DMS79 (cell line): ENCODE measurements at regions not wholly inside any gene's neighbourhood (a gene's known extent, or its start where the extent isn't known, plus 50 kb on each side); places are given as distances from the start of the nearest gene placed in this dataset.
A peak's percentile ranks its signal among the peaks of the same experiment; 100 is the strongest.
"Not testable (repeated sequence)": the region's sequence is repeated elsewhere in the genome, so short reads cannot be mapped to it uniquely, and the experiment has no call there.

Experiments
- DNase-seq: peaks from one replicate; lab custom pipeline; 2025; lab: John Stamatoyannopoulos, UW

DNA sequence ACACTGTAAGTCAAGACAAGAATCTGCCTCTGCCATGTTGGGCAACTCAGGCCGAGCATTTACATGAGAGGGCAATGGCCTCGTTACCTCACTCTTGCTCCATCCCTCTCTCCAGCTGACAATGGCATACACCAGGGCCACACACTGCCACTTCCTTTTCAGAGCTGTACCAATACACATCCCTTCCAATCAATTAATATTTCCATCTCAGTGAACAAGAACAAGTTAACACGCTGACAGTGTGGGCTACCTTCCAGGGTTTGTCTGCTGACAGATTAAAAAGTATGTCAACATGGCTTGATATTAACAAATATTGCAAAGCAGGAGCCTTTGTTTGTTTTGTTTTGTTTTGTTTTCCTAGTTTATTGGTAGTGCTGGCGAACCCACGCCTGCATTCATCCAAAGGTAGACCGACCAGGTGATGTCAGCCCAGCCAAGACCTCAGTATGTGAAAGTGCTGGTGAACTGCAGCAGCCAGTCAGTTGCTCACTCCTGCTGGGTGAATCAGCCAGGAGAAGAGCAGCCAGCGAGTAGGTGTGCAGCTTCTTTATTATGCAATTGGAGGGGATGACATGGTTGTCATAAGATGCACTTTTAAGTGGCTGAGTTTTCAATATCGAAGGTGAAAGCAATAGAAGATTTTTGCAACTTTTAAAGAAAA, 487.3 kb upstream of the JARID2 start:
- no peak for DNase-seq

DNA sequence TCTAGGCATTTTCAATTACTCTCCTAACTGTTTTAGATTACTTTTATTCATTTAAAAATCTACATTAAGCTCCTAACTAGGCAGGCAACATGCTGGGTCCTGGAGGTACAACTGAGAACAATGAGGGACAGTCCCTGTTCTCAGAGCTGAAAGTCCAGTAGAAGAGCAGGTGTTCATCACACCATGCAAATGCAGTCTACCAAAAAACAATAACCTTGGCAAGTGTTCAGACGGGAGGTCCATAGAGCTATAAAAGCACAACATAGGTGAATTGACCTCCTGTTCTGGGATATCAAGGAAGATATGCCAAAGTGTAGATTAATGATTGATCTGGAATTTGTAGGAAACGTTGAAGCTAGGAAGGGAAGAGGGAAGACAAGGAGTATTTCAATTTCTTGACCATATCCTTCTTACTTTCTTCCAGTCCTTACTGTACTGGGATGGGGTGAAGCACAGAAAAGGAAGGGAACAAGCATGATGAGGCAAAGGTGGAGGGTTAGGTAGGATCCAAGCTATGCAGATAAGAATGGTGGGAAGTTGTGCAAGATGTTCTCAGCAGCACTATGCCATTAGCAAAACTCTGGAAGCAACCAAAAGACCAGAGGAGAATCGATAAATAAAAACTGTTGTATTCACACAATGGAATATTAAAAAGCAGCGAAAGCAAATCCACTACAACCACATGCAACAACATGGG, 485.7 kb upstream of the JARID2 start:
- DNase-seq = no peak

DNA sequence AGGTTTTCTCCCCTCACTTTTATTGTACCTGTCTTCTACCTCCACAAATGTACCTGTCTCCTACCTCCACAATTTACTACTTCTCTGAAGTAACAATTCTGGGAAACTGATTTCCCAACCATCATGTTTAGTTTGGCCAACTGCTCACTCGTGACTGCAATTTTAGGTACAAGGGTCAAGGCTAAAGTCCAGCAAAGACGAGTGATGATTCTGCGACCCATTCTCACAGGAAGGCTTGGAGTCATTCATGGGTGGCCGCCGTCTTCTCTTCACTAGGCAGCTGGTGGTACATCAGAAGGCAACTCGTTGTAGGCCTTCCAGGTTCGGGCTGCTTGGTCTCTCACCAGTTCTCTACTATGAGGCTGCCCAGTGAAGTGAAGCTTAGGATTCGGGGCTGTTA, 483.8 kb upstream of the JARID2 start:
- DNase-seq = no peak

DNA sequence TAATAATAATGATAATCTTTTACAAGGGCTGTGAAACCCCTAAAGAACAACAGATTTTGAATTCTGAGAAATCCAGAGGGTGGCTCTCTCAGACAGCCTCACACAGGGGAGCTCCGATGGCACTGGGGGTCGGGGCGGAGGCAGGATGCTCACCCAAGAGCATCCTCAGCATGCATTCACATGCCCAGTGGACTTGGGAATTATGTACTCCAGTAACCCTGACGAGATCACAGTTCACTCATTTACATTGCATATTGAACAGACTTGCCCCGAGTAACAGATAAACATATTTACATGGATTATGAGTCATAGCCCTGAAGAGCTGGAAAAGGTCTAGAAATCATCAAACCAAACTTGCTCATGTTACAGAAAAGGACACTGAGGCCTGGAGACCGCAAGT, 482.7 kb upstream of the JARID2 start:
- no peak for DNase-seq

DNA sequence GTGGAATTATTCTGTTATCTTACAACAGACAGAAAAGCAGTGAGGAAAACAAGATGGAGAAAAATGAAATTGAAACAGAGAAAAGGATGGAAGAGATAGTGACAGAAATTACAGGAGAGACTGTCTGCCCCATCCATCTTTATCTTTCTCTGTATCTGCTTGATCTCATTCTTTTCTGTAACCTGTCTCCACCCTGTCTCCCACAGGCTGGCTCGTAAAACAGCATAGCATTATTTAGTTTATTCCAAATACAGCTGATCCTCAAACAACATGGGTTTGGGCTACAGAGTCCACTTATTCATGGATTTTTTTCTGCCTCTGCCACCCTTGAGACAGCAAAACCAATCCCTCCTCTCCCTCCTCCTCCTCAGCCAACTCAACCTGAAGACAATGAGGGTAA, 482.3 kb upstream of the JARID2 start:
- DNase-seq = no peak

DNA sequence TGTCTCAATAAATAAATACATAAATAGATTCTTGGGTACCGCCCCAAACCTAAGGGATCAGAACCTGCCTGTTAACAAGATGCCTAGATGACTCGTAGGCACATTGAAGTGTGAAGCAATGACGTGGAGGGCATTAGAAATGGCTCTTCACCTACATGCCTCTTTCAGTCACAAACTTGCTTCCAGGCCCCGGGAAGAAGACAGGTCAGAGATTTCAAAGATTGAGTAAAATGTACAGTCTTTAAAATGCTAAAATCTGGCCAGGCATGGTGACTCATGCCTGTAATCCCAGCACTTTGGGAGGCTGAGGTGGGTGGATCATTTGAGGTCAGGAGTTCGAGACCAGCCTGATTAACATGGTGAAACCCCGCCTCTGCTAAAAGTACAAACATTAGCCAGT, 480.8 kb upstream of the JARID2 start:
- DNase-seq = no peak

DNA sequence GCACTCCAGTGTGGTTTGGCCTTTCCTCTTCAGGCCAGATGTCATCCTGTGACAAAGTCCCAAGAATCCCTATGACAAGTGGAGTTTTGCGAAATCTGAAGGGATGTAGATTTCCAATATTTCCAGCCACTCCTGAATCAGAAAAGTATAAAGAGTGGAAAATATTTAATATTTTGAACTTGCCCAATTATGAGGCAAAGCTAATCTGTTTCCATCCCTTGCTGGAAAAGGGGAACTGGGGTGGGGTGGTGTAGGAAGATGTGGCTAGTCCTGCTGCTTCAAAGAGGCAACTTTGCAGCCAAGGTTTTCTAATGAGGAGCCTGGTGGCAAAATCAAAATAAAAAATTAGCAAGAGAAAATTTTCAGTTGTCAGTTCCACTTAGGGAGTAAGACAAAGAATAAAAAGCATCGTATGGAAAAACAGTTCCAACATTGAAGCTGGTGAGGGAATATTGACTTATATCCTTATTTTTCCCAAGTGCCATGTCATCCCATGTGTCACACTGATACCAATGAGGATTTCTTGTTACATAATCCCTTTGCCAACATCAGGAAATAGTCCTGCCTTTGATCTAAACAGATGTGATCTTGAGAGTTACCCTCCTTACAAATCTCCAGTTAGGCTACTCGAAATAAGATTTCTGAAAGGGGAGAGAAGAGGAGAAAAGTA, 480.0 kb upstream of the JARID2 start:
- DNase-seq = no peak

DNA sequence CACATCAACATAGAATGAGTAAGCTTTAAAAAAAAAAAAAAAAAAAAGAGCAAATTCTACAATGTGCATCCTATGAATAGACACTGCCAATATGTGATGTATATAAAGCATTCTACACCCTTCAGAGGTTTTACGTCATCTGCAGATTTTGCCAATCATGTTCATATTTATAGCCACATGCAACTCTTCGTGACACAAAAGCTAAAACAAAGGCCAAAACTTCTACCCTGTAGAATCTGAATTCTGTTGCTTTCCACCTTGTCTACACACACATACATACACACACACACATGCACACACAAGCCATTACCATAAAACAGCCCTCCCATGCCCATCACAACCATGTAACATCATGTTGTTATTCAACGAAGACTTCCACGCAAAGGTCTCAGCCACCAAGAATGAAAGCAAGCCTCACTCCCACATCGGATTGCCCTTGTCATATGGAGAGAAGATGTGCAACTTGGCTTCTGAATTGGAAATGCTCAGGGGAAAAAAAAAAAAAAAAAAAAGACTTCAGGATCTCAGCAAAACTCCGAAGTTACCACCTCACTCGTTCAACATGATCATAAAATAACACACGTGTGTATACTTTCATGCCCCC, 479.4 kb upstream of the JARID2 start:
- DNase-seq = no peak

DNA sequence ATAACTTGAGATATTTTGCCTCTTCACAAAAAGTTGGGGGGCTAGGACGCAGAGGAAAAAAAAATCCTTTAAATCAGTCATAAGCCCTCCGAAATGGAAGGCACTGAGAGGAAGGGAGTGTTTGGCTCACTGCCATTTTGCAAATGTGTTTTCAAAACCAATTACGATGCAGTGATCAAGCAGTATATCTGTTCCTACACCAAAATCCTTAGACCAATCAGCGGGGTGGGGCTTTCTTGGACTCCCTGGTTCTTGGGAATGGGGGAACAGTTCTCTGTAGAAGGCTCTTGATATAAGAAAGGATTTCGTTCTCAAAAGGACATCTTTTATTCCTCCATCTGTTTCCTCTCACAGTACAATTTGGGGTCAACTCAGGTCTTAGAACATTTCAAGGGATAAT, 478.6 kb upstream of the JARID2 start:
- DNase-seq = no peak

DNA sequence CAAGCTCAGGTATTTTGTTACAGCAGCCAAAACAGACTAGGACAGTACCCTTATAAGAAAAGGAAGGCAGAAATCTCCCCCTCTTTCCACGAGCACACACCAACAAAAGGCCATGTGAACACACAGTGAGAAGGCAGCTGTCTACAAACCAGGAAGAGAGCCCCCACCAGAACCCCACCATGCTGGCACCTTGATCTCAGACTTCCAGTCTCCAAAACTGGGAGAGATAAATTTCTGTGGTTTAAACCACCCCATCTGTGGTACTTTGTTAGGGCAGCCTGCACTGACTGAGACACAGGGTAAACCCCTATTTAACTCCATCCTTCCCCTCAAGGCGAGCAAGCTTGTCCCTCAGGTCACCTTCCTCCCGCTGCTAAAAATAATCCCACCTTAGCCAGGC, 475.8 kb upstream of the JARID2 start:
- no peak for DNase-seq

DNA sequence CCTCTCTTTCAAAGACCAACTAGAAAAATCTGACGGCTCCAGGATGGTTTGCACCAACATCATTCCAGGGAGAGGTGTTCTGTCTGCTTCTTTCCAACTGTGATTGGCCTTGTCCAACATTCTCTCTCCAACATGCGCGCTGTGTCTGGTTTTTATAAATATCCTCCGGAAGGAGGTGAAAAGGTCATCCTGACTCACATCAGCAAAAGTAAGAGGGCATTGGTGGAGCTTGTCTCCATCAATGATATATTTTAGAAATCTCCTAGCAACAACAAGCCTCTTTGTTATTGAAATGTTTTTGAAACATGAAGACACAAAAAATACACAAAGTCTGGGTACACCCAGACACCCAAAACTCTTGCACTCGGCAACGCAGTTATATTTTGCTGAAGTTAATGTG, 475.3 kb upstream of the JARID2 start:
- DNase-seq = no peak

DNA sequence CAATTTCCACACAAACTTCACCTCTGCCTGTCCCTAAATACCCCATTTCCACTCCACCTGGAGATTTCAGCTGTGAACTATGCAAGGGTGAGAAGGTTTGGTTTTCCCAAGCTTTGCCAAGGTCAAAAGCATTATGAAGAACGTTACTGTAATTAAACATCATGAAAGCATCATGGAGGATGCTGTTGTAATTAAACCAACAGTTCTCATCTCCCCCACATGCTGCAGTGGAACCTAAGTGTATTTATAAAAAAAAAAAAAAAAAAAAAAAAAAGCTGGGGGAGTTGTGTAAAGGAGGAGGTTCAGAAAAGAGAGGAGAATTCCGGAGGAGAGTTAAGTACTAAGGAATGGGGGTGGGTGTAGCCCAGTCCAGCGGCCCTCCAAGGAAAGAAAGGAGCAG, 474.9 kb upstream of the JARID2 start:
- DNase-seq = no peak

DNA sequence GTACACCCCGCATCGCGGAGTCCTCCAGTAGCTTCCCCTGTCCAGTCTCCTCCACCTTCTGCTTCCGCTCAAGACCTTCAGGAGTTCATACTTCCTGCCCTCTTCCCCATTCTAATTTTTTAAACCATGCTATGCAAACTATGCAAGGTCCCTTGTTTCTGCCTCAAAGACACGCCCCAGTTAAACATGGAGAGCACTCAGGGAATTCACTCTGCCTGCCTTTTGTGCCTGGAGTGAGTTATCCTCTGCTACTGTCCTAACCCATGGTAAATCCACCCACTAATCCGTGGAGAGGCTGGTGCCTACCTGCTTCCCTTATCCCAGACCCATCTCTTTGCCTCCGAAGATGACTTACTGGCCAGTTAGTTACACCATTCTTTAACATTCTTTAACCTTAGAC, 473.7 kb upstream of the JARID2 start:
- no peak for DNase-seq

DNA sequence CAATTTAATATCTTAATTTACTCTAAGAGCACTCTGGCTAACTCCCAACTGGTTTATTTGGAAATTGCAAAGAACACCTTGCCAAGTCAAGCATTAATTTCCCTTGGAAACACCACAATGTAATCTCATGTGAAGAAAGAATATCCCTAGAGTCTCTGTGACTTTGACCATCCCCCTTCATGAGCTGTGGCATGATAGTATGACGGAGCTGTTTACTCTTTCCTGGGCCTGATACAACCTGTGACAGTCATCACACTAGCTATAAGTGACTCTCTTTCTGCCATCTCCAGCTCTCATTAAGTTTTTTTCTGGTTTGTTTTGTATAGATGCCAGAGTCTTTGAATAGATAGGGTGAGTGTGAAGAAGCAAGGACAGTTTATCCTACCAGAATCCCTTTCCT, 470.3 kb upstream of the JARID2 start:
- peak; percentile 50 for DNase-seq

DNA sequence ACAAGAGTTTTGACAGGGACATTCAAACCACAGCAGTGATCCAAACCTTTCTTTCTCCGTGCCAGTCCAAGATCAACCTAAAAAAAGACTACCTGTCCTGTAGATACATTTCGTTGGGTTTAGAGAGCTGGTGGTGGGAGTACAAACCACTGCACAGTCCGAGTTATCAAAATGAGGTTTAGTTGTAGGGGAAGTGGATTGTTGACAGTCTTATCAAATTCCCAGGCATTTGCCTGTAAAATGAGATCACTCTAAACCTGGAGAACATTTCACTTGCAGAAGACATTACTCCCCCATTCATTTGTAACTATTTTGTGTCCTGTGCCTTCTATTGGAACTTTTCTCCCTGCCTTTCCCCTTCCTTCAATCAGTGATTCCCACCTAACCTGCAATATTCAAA, 469.6 kb upstream of the JARID2 start:
- DNase-seq = no peak

DNA sequence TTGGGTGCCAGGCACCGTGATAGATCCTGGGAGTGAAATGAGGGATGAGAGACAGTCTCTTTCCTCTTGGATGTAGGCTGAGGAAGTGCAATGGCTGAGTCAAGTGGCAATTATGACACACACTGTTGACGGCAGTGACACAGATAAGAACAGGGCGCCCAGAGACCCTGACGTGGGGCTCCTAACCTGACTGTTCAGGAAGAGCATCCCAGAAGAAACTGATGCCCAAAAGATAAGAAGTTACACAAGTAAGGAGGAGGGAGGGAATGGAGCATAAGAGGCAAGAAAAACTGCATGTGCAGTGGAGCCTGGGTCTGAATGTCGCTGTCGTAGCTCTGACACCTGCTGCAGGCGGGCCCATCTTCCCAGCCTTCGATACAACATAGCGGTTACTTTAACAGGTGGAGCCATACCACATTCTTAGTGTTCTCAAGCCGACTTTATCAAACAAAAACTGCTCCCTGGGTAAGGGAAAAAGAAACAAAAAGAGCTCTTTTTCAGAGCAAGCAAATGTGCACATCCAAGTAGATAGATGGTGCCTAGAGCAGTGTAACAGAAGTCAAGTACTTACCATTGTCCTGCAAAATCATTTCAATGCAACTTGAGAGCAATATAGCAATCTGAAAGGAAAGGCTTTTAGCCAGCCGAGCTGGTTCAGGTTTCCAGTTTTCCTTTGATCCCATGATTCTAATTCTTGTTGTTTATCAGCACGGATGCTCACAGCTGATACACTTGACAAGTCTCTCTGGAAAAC, 463.9 kb upstream of the JARID2 start:
- DNase-seq = no peak

DNA sequence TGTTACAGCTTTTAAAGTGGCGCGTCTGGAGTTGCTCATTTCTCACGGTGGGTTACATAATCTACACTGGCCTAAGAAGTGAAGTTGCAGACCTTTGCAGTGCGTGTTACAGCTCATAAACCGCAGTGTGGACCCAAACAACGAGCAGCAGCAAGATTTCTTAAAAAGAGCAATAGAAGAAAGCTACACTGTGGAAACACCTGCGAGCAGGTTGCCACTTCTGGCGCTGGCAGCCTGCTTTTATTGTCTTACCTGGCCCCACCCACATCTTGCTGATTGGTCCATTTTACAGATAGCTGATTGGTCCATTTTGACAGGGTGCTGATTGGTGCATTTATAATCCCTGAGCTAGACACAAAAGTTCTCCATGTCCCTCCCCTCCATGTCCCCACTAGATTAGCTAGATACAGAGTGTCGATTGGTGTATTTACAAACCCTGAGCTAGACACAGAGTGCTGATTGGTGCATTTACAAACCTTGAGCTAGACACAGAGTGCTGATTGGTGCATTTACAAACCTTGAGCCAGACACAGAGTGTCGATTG, 462.9 kb upstream of the JARID2 start:
- DNase-seq = not testable (repeated sequence)

DNA sequence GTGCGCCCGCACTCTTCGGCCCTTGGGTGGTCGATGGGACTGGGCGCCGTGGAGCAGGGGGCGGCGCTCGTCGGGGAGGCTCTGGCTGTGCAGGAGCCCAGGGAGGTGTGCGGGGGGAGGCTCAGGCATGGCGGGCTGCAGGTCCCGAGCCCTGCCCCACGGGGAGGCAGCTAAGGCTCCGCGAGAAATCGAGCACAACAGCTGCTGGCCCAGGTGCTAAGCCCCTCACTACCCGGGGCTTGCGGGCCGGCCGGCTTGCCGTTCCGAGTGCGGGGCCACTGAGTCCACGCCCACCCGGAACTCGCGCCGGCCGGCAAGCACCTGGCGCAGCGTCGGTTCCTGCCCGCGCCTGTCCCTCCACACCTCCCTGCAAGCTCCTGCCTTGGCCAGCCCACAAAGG, 462.3 kb upstream of the JARID2 start:
- DNase-seq = no peak

DNA sequence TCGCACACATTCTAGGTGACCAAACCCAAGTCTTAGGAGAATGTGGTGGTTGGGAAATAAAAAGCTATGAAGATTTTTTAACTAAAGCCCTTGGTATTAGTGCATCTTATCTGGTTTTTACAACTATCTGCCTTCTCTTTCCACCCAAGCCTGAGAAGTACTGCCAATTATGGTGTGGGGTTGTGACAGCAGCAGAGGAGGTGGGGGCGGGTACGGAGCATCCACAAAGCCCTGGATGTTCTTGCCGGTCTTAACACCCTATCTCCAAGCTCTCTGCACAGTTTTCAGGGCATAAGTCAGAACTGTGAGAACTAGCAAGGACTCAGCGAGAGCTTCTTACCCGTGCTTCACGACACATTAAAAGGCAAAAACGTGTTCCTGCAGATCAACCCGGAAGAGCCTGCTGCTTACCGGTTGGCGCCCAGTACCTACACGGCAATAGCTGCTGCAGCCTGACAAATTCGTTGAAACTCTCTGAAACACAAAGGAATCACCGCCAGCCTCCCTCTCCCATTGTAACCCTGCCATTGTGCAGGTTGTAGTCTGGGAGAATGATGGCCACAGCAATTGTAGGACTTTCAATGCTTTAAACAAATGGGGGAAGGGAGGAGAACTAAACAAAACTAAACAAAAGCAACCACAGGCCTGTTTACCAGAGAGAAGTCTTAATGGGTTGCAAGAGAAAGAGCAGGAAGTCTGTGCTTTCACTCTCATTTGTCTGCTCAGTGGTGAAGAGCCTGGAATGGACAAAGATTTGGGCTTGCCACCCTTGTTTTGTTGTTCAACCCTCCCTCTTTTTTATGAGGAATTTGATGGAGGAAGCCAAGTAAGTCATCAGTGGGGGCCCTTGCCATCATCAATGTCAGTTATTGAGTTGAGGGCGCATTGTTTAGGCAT, 461.0 kb upstream of the JARID2 start:
- no peak for DNase-seq

DNA sequence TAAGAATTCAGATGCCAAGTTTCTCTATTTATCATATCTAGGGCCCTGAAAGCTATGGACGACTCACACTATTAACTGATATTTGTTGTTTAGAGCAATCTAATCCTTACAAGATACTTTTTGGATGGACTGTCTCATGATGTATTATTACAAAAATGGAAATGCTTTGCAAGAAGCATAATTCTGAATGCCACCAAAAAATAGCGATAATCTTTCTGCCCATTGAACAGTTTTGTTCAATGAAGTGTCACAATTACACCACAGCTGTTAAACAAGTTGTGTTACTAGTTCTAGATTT, 460.4 kb upstream of the JARID2 start:
- no peak for DNase-seq

DNA sequence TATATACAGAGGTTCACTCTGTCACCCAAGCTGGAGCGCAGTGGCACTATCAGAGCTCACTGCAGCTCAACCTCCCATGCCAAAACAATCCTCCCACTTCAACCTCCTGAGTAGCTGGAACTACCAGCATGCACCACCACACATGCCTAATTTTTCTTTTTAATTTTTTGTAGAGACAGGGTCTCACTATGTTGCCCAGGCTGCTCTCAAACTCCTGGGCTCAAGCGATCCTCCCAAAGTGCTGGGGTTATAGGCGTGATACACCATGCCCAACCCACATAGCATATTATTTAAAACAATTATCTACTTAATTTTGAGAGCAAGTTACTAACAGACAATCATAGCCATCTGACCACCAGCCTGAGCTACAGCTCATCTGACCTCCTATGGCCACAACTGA, 459.9 kb upstream of the JARID2 start:
- DNase-seq = no peak
